ENCODE measurements at regions not wholly inside any gene's neighbourhood (a gene's known extent, or its start where the extent isn't known, plus 50 kb on each side); places are given as distances from the start of the nearest gene placed in this dataset.
"Not testable (repeated sequence)": the region's sequence is repeated elsewhere in the genome, so short reads cannot be mapped to it uniquely, and the experiment has no call there.

- FAIRE-seq; DNase-seq (ENCODE audit: insufficient read length, low spot score): not testable (repeated sequence)
These were observed 215.0 kb downstream of the STIM2 start for GRCh38 chr4:27075603-27076002.

GRCh38 chr4:27078934-27079455, 218.4 kb downstream of the STIM2 start:
- no peak for DNase-seq (ENCODE audit: insufficient read length, low spot score)
- FAIRE-seq: no peak

DNA sequence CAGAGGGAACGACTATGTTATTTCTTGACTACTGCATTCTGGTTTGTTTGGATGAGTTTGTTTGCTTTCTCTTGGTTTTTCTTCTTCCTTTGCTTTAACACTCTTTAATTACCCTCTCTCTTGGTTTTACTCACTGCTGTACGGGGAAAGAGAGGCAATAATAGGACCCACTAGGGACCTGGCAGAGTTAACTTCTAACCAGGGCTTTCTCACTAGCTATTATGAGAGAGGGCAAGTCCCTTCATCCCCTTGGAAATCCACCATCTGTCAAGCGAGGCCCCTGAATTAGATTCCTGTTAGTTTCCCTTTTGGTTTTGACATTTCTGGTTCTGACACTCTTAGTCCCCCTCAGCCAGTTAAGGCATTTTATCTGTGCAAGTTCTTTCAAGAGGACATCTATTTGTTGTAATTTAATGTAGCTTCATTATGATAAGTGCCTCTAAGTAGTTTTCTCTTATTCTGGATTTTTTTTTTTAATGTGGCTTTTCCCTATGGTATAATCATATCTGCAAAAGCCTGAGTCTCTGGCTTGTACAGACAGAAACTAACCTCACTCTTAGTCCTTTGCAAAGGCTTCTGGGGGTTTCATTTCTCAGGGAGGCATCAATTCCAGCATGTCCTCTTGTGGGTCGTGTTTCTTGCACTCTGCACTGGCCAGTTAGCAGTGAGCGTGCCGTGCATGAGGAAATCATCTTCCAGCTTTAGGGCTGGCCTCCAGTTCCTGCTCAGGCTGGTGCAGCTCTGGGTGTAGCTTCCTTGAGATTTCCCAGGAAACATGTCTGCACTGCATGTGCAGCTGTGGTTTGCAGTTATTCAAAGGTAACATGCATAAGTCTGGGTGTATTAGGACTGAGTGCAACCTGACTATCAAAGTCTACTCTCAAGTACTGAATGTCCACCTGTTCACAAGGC, 221.3 kb downstream of the STIM2 start:
- no peak for FAIRE-seq

GRCh38 chr4:27082776-27083175, 222.1 kb downstream of the STIM2 start:
- FAIRE-seq (no peak), DNase-seq (ENCODE audit: insufficient read length, low spot score) (no peak)

More for the DNA sequence above, 221.3 kb downstream of the STIM2 start:
- DNase-seq (ENCODE audit: insufficient read length, low spot score): no peak

DNA sequence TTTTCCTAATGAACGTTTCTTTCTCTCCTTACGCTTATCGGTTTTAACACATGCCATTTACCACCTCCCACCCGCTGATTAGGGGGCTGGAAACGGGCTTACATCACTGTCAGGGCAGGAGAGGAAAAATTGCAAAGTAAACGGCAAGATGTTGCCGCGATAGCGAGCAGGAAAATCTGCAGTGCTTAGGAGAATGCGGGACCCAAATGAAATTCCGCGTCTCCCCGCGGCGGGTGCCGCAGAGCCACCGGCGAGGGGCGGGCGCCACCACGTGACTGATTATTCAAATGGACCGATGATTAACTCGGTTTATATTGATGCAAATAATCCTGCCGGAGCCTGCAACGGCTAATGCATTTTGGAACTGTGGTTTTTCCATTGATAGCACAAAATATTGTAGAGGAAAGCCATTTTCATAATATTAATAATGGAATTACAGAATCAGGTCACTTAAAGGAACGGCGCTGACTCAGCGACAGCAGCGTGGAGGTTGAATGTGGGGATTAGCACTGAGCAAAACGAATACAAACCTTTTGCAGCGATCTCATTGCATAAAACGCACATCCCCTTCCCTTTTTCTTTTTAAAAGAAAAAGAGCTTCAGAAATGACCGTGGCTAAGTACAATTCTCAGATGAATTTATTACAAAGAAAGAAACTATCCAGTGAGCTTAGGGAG, 224.2 kb downstream of the STIM2 start:
- FAIRE-seq: no peak
- DNase-seq (ENCODE audit: insufficient read length, low spot score): no peak

DNA sequence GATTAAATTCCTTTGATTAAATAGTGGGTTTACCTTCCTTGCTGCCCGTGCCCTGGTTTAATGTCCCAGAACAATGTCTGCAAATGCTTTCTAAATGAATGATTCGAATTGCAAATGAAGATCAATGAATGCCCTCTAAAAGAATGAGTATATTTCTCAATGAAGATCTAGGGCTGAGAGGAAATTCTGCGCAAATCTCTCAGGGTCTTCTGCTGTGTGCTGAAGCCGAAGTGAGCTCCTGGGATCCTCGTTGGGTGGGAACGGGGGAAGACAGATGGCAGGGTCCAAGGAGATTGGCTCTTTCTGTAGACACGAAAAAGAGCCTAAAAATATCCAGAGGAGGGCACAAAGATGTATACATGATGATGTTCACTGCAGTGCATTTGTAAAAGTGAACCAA, 224.8 kb downstream of the STIM2 start:
- FAIRE-seq: no peak
- DNase-seq (ENCODE audit: insufficient read length, low spot score): no peak

- no peak for DNase-seq (ENCODE audit: insufficient read length, low spot score)
- FAIRE-seq: no peak
These were observed 226.8 kb downstream of the STIM2 start for GRCh38 chr4:27087306-27088045.

GRCh38 chr4:27088491-27088890, 227.8 kb downstream of the STIM2 start:
- FAIRE-seq (no peak), DNase-seq (ENCODE audit: insufficient read length, low spot score) (no peak)

DNA sequence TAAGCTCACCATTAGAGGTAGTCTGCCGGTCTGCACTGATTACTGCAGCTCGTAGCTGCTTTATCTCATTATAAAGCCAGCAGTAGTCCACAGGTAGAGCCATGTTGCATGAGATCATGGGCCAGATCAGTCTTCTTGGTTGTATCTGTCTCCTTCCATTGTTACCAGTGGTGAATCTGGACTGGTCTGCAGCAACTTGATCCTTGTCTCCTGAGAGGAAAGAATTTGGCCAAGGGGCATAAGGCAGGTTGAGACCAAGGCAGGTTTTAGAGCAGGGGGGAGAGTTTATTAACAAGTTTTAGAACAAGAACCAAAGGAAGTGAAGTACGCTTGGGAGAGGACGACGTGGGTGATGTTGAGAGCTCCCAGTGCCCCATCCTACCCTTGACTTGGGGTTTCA, 228.5 kb downstream of the STIM2 start:
- DNase-seq (ENCODE audit: insufficient read length, low spot score): no peak
- FAIRE-seq: no peak

GRCh38 chr4:27090406-27090805, 229.8 kb downstream of the STIM2 start:
- DNase-seq (ENCODE audit: insufficient read length, low spot score) (no peak), FAIRE-seq (no peak)

DNA sequence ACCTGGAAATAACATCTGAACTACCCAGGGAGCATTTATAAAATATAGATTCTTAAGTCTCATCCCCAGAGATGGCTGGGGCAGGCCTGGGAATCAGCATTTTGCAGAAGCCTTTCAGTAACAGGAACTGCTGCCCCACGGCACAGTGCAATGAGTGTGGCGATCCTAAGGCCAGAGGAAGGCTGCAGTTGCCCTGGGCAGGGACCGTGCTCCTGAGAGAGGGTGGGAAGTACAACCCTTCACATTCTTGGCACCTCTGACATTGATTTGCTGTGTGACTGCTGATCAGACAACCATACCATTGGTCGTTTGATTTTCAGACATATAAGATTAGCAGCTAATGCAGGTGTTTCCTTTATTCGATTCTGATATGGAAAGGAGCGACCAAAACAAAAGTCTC, 233.6 kb downstream of the STIM2 start:
- FAIRE-seq: no peak
- DNase-seq (ENCODE audit: insufficient read length, low spot score): no peak

DNA sequence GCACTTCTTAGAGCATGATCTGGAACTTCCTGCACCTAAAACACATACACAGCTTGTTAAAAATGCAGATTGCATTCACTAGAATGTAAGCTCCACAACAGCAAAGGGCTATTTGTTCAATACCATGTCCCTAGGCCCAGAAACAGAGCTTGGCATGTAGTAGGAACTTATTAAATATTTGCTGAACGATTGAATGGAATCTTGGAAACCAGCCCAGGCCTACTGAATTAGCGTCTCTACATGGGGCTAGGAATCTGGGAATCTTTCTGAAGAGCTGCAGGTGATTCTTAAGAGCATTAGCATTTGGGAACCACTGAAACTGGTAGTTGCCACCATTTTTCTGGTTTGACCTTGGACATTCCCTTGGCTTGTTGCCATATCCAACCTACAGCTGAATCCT, 234.1 kb downstream of the STIM2 start:
- FAIRE-seq: no peak
- DNase-seq (ENCODE audit: insufficient read length, low spot score): no peak

DNA sequence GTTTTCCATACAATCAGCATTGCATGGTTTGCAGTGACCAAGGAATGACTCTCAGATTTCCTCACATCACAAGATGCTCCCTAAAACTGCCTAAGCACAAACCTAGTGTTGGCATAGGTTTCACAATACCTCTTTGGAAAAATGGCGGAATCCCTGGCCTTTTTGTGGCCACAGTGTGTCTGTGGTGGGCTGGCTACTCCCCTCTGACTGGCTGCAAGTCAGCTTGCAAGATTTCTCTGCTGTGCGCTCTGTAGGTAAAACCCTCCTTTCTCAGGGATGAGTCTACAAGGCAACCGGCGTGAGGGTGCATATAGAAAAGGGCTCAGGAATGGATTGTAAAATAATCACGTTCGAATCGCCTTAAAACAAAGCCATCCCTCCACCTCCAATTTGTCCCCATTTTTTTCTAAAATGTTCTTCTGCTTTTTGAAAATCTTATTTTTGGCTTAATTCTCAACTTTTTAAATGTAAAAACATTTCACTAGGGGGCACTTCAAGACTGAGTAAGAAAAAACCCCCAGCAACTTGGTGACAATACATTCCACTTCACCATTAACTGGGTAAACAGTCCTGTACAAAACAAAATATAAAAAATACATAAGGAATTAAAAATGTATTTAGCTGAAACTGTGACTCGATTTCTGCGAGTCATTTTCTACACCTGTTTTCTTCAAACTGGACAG, 235.6 kb downstream of the STIM2 start:
- DNase-seq (ENCODE audit: insufficient read length, low spot score) (no peak), FAIRE-seq (no peak)

- FAIRE-seq: no peak
These were observed 237.4 kb downstream of the STIM2 start for GRCh38 chr4:27098034-27098433.

DNA sequence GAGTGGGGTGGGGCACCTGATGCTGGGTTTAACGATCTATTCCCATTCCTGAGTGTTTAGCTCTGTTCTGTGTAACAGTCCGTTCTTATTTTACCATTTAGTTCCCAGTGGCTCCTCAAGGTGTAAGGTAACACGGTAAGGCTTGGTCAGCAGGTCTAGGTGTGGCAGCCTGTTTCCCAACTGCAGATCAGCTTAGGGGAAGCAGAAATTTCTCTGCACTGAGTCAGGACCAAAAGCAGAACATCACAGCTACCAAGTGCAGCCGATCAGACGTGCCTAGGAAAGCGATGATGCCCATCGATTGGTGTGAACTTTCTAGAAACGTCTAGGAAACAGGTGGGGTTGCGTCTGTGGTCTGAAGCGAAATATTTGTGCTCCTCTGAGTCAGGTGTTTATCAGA, 240.1 kb downstream of the STIM2 start:
- FAIRE-seq: no peak
- DNase-seq (ENCODE audit: insufficient read length, low spot score): no peak

More at GRCh38 chr4:27098034-27098433, 237.4 kb downstream of the STIM2 start:
- no peak for DNase-seq (ENCODE audit: insufficient read length, low spot score)

- no peak for DNase-seq (ENCODE audit: insufficient read length, low spot score)
- no peak for FAIRE-seq
These were observed 240.5 kb downstream of the STIM2 start for GRCh38 chr4:27101126-27101525.

DNA sequence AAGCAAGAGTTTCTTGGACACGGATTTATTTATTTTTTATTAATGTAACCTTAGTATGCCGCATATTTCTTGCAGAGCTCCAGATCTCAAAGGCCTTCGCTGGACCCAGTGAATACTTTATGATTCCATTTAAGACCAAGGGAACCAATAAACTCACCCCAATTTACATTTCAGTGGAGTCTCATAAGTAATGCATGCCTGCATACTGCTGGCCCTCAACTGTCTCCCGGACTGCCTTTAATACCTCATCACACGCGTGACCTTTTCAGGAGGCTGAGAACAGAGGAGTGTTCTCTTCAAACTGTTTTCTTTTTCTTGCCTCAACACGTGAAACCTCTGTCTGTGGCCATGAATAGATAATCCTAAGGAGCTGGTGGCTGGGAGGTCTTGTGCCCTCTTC, 240.9 kb downstream of the STIM2 start:
- DNase-seq (ENCODE audit: insufficient read length, low spot score) (no peak), FAIRE-seq (no peak)

DNA sequence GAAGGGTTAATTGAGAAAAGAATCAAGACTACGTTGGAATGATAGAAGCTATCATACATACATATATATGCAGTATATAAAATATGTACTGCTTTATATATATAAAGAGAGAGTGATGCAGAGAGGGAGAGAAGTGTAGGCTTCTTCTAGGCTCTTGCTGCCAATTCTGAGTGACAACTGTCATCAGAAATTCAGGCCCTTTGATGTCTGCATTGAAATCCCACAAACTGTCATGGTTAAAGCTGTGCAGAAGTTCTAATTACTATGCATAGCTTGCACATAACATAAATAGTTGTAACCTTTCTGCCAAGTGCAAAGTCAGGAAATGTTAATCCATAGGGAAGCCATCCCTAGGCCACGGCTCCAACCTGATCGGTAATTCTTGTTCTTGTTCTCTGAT, 251.0 kb downstream of the STIM2 start:
- FAIRE-seq (no peak), DNase-seq (ENCODE audit: insufficient read length, low spot score) (no peak)

GRCh38 chr4:27112587-27112986, 251.9 kb downstream of the STIM2 start:
- FAIRE-seq (no peak), DNase-seq (ENCODE audit: insufficient read length, low spot score) (no peak)

DNA sequence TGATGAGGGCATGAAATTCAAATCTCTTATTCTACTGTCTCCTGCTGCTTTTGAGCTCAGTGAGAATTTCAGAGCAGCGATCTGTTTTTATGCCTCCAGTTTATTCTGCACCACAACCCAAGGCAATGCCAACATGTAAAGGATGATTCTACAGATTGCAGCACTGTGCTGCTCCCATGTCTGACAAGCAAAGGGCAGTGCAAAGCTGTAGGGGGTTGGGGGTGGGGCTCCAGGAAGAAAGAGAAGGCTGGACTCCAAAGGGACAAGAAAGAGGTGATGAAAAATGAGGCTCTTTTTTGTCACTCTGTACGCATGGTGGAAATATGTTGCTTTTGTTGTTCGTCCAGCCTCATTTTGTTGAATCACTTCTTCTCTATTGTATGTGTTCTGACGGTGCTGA, 254.6 kb downstream of the STIM2 start:
- DNase-seq (ENCODE audit: insufficient read length, low spot score) (no peak), FAIRE-seq (no peak)

GRCh38 chr4:27117453-27117852, 256.8 kb downstream of the STIM2 start:
- FAIRE-seq: no peak
- no peak for DNase-seq (ENCODE audit: insufficient read length, low spot score)

All from HTR-8/SVneo (cell line).